WTC11 (cell line): ENCODE measurements at regions not wholly inside any gene's neighbourhood (a gene's known extent, or its start where the extent isn't known, plus 50 kb on each side); places are given as distances from the start of the nearest gene placed in this dataset.

Source experiments
- ATAC-seq: fragments of 200-7000 bp; cut with Tn5 transposase; 2 replicates; pipeline ENCODE4 v1.10.0; 2021; ENCODE audit warnings: mild to moderate bottlenecking, moderate library complexity
- CTCF ChIA-PET: fragments of 300-600 bp; sonication (Branson Sonifier 250); formaldehyde crosslinking; loops from one replicate; lab custom pipeline; 2021; ENCODE audit warnings: antibody characterized with exemption; lab: Charles Lee
- POLR2A ChIA-PET: fragments of 350-600 bp; sonication (Branson Sonifier 250); formaldehyde crosslinking; loops from one replicate; lab custom pipeline; 2021; ENCODE audit warnings: antibody characterized with exemption; lab: Charles Lee
- DNase-seq: peaks from one replicate; pipeline ENCODE4 v3.0.0; 2021; ENCODE audit warnings: low spot score
- H3K27ac Mint-ChIP-seq: 2 replicates; pipeline ENCODE4 v1.8.0; 2021; ENCODE audit warnings: mixed read lengths
- H3K27me3 Mint-ChIP-seq: 2 replicates; pipeline ENCODE4 v1.8.0; 2021; ENCODE audit warnings: low read depth, mild to moderate bottlenecking, moderate library complexity, mixed read lengths
- H3K36me3 Mint-ChIP-seq: 2 replicates; pipeline ENCODE4 v1.8.0; 2021; ENCODE audit warnings: mixed read lengths
- H3K4me1 Mint-ChIP-seq: 2 replicates; pipeline ENCODE4 v1.8.0; 2022; ENCODE audit warnings: mixed read lengths
- H3K4me3 Mint-ChIP-seq: 2 replicates; pipeline ENCODE4 v1.8.0; 2021; ENCODE audit warnings: mild to moderate bottlenecking, moderate library complexity, mixed read lengths
- H3K9me3 Mint-ChIP-seq: 2 replicates; pipeline ENCODE4 v1.8.0; 2021; ENCODE audit warnings: mixed read lengths
- AFF4 ChIP-seq: sonication (generic); formaldehyde crosslinking; IDR thresholded peaks from 2 replicates; pipeline ENCODE4 v1.8.1; 2023; ENCODE audit warnings: mild to moderate bottlenecking, missing genetic modification reagents, borderline replicate concordance
- ARID4B ChIP-seq: sonication (generic); formaldehyde crosslinking; IDR thresholded peaks from 2 replicates; pipeline ENCODE4 v1.8.0; 2023; ENCODE audit warnings: missing genetic modification reagents, mild to moderate bottlenecking, borderline replicate concordance
- ATF2 ChIP-seq: sonication (generic); formaldehyde crosslinking; IDR thresholded peaks from 2 replicates; pipeline ENCODE4 v1.8.1; 2022; ENCODE audit warnings: low read depth, missing genetic modification reagents, borderline replicate concordance
- ATF6 ChIP-seq: sonication (generic); formaldehyde crosslinking; IDR thresholded peaks from 2 replicates; pipeline ENCODE4 v1.8.1; 2023; ENCODE audit warnings: mild to moderate bottlenecking, missing genetic modification reagents
- ETV6 ChIP-seq: sonication (generic); formaldehyde crosslinking; IDR thresholded peaks from 2 replicates; pipeline ENCODE4 v1.8.1; 2022; ENCODE audit warnings: mild to moderate bottlenecking, missing genetic modification reagents
- FOXP1 ChIP-seq: sonication (generic); formaldehyde crosslinking; IDR thresholded peaks from 2 replicates; pipeline ENCODE4 v1.8.0; 2022; ENCODE audit warnings: missing genetic modification reagents, mild to moderate bottlenecking, moderate library complexity, borderline replicate concordance
- HMGA2 ChIP-seq: fragments of 250-450 bp; sonication (Bioruptor Pico); IDR thresholded peaks from 2 replicates; pipeline ENCODE4 v1.4.0; 2021; ENCODE audit warnings: mild to moderate bottlenecking, moderate library complexity
- MXD4 ChIP-seq: fragments of 250-450 bp; sonication (Bioruptor Pico); IDR thresholded peaks from 2 replicates; pipeline ENCODE4 v1.8.0; 2021; ENCODE audit warnings: mild to moderate bottlenecking, moderate library complexity, borderline replicate concordance
- NFATC4 ChIP-seq: fragments of 250-450 bp; sonication (Bioruptor Pico); IDR thresholded peaks from 2 replicates; pipeline ENCODE4 v1.9.0; 2021; ENCODE audit warnings: mild to moderate bottlenecking
- NFE2L1 ChIP-seq: sonication (generic); formaldehyde crosslinking; IDR thresholded peaks from 2 replicates; pipeline ENCODE4 v1.8.1; 2023; ENCODE audit warnings: missing genetic modification reagents
- PREB ChIP-seq: sonication (generic); formaldehyde crosslinking; IDR thresholded peaks from 2 replicates; pipeline ENCODE4 v1.8.1; 2022; ENCODE audit warnings: mild to moderate bottlenecking, missing genetic modification reagents, moderate library complexity, borderline replicate concordance
- RELA ChIP-seq: sonication (generic); formaldehyde crosslinking; IDR thresholded peaks from 2 replicates; pipeline ENCODE4 v1.8.1; 2022; ENCODE audit warnings: missing genetic modification reagents, mild to moderate bottlenecking, borderline replicate concordance
- SMAD4 ChIP-seq: sonication (generic); formaldehyde crosslinking; IDR thresholded peaks from 2 replicates; pipeline ENCODE4 v1.8.0; 2022; ENCODE audit warnings: mild to moderate bottlenecking, missing genetic modification reagents
- SP1 ChIP-seq: sonication (generic); formaldehyde crosslinking; conservative IDR thresholded peaks from 2 replicates; pipeline ENCODE4 v1.8.1; 2022; ENCODE audit warnings: missing genetic modification reagents
- STAT6 ChIP-seq: sonication (generic); formaldehyde crosslinking; conservative IDR thresholded peaks from 2 replicates; pipeline ENCODE4 v1.8.1; 2023; ENCODE audit warnings: mild to moderate bottlenecking, low read depth, missing genetic modification reagents, moderate library complexity
- ZNF396 ChIP-seq: fragments of 250-450 bp; sonication (Bioruptor Pico); IDR thresholded peaks from 2 replicates; pipeline ENCODE4 v1.8.0; 2021; ENCODE audit warnings: mild to moderate bottlenecking, moderate library complexity, borderline replicate concordance

GRCh38 chr4:187464573-187464972 lies 531.0 kb upstream of the ZFP42 start:
- POLR2A ChIA-PET, result no interaction called here
- Mint-ChIP-seq H3K27me3 (no peaks in the 10 kb centered on the region), H3K27ac (no peak overlapping the region)
- no peak for TF ChIP-seq MXD4 (CRISPR knock-in tag)
- TF ChIP-seq STAT6 (CRISPR knock-in tag), result no peak
- no peak for TF ChIP-seq PREB
- TF ChIP-seq SP1 (CRISPR knock-in tag), result no peak
- TF ChIP-seq ATF6 (CRISPR knock-in tag), result no peak
- TF ChIP-seq SMAD4 (CRISPR knock-in tag), result no peak
- no peak for TF ChIP-seq RELA (CRISPR knock-in tag)
- no peak for TF ChIP-seq FOXP1
- no peak for TF ChIP-seq ATF2 (CRISPR knock-in tag)
- TF ChIP-seq NFATC4, result no peak
- no peak for TF ChIP-seq ARID4B
- no peak for TF ChIP-seq NFE2L1 (CRISPR knock-in tag)
- no peak for TF ChIP-seq HMGA2 (CRISPR knock-in tag)
- TF ChIP-seq AFF4 (CRISPR knock-in tag), result no peak
- TF ChIP-seq ZNF396, result no peak
- no peak for TF ChIP-seq ETV6 (CRISPR knock-in tag)
- TF ChIP-seq, all 79 proteins: peak for 0
- Mint-ChIP-seq H3K9me3 (no peaks in the 10 kb centered on the region), H3K36me3 (no peaks in the 10 kb centered on the region), H3K4me1 (no peaks in the 10 kb centered on the region), H3K4me3 (no peak overlapping the region)
- ATAC-seq (no peak), DNase-seq (no peak)
- CTCF ChIA-PET, result no interaction called here
